HUES6 (cell line): ENCODE measurements at regions not wholly inside any gene's neighbourhood (a gene's known extent, or its start where the extent isn't known, plus 50 kb on each side); places are given as distances from the start of the nearest gene placed in this dataset.

Experiments used
- H3K27ac ChIP-seq: 2 replicates; pipeline ENCODE4 v1.7.0; 2013; ENCODE audit warnings: low read depth, mild to moderate bottlenecking, low read length, inconsistent platforms
- H3K27me3 ChIP-seq: 2 replicates; pipeline ENCODE4 v1.6.1; 2013; ENCODE audit warnings: low read length; ENCODE audit not compliant: control insufficient read depth, insufficient read depth
- H3K36me3 ChIP-seq: 2 replicates; pipeline ENCODE4 v1.6.1; 2013; ENCODE audit warnings: low read length; ENCODE audit not compliant: control insufficient read depth, insufficient read depth
- H3K4me1 ChIP-seq: 2 replicates; pipeline ENCODE4 v1.6.1; 2013; ENCODE audit warnings: low read length; ENCODE audit not compliant: control insufficient read depth, insufficient read depth
- H3K4me3 ChIP-seq: 2 replicates; pipeline ENCODE4 v1.5.1; 2013; ENCODE audit warnings: low read depth, low read length
- H3K9ac ChIP-seq: one replicate; pipeline ENCODE4 v1.6.1; 2013; ENCODE audit warnings: mild to moderate bottlenecking, low read length
- H3K9me3 ChIP-seq: 2 replicates; pipeline ENCODE4 v1.6.1; 2013; ENCODE audit warnings: low read depth, low read length; ENCODE audit not compliant: control insufficient read depth, insufficient read depth

DNA sequence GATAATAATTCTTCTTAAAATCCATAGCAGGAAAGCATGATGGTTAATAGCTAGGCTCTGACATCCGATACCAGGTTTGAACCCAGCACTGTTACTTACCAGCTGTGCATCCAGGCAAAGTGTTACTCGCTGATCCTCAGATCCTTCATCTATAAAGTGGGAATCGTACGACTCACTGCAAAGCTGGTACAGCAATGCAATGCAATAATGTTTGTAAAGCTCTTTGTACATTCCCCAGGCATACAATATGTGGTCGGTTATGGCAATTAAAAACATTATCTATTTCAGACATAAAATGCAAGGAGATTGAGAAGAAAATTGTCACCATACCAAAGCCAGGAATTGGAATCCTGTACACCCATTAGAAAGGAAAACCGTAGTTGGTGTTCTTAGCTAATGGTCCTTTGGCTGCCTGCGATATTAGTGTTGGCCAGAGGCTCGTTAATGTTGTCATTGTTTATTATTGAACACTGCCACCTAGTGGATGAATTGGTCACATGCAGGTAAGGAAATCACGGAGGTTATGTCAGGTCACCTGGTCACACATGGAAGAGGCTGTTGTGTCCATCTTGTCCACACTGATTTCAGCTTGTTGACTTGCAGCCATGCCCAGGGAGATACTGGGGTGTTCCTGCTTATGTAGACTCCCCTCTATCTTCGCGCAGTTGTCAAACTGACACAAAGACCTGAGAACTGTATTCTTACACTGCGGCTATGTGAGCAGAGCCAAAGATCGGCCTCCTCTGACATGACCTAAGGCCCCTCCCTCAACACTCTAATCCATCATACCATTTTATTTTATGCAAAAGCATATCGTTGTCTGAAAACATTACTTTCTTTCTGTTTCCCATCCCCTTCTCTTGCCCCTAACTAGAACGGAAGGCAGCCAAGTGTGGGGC, 87.5 kb upstream of the PPP2R2B start:
- H3K9me3 ChIP-seq, result no peaks in the 10 kb centered on the region
- no peak overlapping the region for H3K27ac ChIP-seq
- H3K9ac ChIP-seq, result no peak overlapping the region
- no peaks in the 10 kb centered on the region for H3K4me1 ChIP-seq
- H3K36me3 ChIP-seq, result no peaks in the 10 kb centered on the region
- no peaks in the 10 kb centered on the region for H3K27me3 ChIP-seq
- no peak overlapping the region for H3K4me3 ChIP-seq

DNA sequence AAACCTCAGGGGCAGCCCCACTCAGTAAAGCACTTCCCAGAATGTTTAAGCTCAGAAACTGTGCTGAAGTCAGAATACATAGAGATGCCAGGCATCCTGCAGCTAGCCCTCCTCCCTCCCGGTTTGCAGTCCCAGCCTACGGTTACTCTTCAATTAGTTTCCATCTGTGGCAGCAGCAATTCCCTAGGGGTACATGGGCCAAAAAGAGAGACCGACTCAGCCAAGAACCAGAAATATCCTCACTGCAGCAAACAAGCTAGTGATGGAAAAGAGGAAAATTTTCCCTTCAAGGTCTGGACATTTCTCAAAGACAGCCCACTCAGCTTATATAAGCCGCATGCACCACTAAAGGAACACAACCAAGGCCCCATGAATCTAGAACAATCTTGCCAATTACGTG, 89.1 kb upstream of the PPP2R2B start:
- no peaks in the 10 kb centered on the region for H3K27me3 ChIP-seq
- no peak overlapping the region for H3K27ac ChIP-seq
- no peaks in the 10 kb centered on the region for H3K9me3 ChIP-seq
- no peak overlapping the region for H3K4me3 ChIP-seq
- H3K4me1 ChIP-seq, result no peaks in the 10 kb centered on the region
- H3K9ac ChIP-seq, result no peak overlapping the region
- no peaks in the 10 kb centered on the region for H3K36me3 ChIP-seq

DNA sequence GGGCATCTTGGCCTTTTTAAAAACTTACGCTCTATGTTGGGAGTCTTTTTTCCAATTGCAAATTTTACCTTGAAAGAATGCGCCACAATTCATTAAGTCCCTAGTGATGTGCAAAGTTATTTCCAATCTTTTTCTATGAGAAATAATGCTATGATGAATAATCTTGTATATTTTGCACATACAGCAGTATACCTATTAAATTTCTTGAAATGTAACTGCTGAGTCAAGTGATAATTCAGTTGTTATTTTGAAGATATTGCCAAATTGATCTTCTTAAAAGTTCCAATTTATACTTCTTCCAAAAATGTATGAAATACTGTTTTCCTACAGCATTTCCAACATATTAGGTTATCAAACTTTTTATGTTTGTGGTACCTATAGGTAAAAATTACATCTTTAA, 92.8 kb upstream of the PPP2R2B start:
- H3K4me1 ChIP-seq, result no peaks in the 10 kb centered on the region
- H3K36me3 ChIP-seq, result no peaks in the 10 kb centered on the region
- H3K9ac ChIP-seq, result no peak overlapping the region
- no peaks in the 10 kb centered on the region for H3K9me3 ChIP-seq
- no peaks in the 10 kb centered on the region for H3K27me3 ChIP-seq
- no peak overlapping the region for H3K4me3 ChIP-seq
- no peak overlapping the region for H3K27ac ChIP-seq

DNA sequence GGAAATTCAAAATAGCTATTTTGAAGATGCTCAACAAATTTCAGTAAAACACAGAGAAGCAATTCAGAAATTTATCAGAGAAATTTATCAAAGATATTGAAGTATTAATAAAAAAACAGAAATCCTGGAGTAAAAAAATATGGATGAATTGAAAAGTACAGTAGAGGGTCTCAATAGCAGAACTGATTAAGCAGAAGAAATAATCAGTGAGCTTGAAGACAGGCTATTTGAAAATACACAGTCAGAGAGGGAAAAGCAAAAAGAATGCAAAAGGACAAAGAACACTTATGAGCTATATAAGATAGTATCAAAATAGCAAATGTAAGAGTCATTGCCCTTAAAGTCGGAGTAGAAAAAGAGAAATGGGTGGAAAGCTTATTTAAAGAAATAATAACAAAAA, 107.9 kb upstream of the PPP2R2B start:
- no peak overlapping the region for H3K4me3 ChIP-seq
- peaks cover 5% of the 10 kb centered on the region; the same call in 1 of the 2 replicates for H3K9me3 ChIP-seq
- no peaks in the 10 kb centered on the region for H3K4me1 ChIP-seq
- H3K9ac ChIP-seq, result no peak overlapping the region
- H3K27me3 ChIP-seq, result no peaks in the 10 kb centered on the region
- H3K36me3 ChIP-seq, result no peaks in the 10 kb centered on the region
- H3K27ac ChIP-seq, result no peak overlapping the region

DNA sequence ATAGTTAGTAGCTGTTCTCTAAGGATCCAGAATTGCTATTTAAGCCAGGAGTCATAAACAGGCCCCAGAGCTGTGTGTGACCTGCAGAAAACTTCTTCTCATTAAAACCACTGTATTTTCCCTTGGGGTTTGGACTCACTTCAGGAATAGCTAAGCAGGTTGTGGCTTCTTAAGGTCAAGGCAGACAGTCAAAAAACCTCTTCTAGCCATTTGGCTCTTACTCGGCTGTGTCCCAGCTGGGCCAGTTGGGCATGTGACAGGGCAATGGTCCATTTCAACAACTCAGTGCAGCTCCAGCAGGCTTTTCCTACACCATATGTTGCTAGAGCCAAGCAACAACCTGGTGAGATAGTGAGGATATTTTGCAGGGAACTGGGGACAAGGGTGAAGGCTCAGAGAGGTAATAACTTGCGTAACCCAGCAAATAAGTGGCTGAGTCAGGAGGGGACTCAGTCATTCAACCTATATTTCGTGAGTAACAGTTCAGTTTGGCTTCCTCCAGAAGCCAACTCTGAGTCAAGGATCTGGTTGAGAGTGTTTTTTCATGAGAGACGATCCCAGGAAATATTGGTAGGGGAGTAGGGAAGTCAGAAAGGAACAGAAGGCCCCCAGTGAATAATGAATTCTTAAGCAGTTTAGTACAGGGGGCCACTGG, 115.4 kb upstream of the PPP2R2B start:
- Histone ChIP-seq H3K27me3 (no peaks in the 10 kb centered on the region), H3K9ac (no peak overlapping the region), H3K4me1 (no peaks in the 10 kb centered on the region), H3K36me3 (no peaks in the 10 kb centered on the region), H3K4me3 (no peak overlapping the region), H3K27ac (no peak overlapping the region), H3K9me3 (0 out of 2 replicates have a peak, but pooled peaks cover 5% of the 10 kb centered on the region)

DNA sequence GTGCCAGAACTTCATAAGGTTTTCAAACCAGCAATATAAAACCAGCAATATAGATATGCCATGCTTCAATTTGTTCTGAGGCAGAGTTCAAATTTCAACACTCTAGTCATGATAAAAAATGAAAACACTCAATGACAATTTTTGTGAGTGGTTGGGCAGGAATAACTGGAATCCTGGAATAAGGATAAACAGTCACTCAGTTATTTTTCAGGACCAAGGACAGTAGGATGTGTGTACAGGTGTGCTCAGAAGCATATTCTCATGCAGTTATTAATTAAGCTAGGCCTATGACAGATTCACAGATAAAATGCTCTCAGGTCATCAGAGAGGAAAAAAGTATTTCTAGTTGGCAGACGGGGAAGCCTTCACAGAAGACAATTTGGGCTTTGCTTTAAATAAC, 117.3 kb upstream of the PPP2R2B start:
- Histone ChIP-seq H3K4me1 (no peaks in the 10 kb centered on the region), H3K4me3 (no peak overlapping the region)

DNA sequence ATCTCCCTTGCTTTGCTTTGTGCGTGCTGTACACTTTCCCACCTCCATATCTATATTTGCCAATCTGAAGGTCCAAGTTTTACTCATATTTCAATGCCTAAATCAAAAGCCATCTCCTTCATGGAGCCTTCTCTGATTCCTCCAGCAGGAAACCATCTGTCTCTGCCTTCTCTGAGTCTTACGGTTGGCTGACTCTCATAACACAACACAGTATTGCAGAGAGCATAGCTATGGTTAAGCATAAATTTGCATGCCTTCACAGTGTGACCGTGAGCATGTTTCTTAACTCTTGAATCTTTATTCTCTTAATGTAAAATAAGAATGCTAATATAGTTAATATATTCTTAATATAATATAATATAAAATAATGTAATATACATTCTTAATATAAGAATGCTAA, 136.8 kb upstream of the PPP2R2B start:
- no peaks in the 10 kb centered on the region for H3K36me3 ChIP-seq
- H3K4me1 ChIP-seq, result peaks cover 8% of the 10 kb centered on the region; the same call in 1 of the 2 replicates
- H3K27me3 ChIP-seq, result no peaks in the 10 kb centered on the region
- H3K27ac ChIP-seq, result no peak overlapping the region
- no peaks in the 10 kb centered on the region for H3K9me3 ChIP-seq
- H3K9ac ChIP-seq, result no peak overlapping the region
- H3K4me3 ChIP-seq, result no peak overlapping the region

More for the DNA sequence above, 117.3 kb upstream of the PPP2R2B start:
- Histone ChIP-seq H3K36me3 (no peaks in the 10 kb centered on the region), H3K9me3 (no peaks in the 10 kb centered on the region), H3K27me3 (no peaks in the 10 kb centered on the region), H3K9ac (no peak overlapping the region), H3K27ac (no peak overlapping the region)

DNA sequence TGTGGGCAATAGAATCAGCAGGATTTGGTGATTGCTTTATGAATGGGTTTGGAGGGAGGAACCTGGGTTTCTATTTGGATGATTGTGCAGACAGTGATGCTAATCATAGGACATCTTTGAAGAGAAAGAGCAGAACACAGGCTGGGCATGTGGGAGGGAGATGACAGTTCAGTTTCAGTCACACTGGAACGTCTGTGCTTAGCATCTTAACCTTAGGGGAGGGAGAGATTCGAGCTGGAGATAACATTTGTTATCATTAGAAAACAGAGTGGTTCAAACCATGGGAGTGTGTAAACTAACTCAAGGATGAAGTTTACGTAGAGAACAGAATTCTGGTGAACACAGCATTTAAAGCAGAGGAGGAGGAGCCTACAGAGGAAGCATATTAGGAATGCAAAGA, 138.6 kb upstream of the PPP2R2B start:
- no peaks in the 10 kb centered on the region for H3K36me3 ChIP-seq
- no peak overlapping the region for H3K9ac ChIP-seq
- H3K27me3 ChIP-seq, result no peaks in the 10 kb centered on the region
- no peaks in the 10 kb centered on the region for H3K9me3 ChIP-seq
- peaks cover 8% of the 10 kb centered on the region; the same call in 1 of the 2 replicates for H3K4me1 ChIP-seq
- H3K4me3 ChIP-seq, result no peak overlapping the region
- H3K27ac ChIP-seq, result no peak overlapping the region

DNA sequence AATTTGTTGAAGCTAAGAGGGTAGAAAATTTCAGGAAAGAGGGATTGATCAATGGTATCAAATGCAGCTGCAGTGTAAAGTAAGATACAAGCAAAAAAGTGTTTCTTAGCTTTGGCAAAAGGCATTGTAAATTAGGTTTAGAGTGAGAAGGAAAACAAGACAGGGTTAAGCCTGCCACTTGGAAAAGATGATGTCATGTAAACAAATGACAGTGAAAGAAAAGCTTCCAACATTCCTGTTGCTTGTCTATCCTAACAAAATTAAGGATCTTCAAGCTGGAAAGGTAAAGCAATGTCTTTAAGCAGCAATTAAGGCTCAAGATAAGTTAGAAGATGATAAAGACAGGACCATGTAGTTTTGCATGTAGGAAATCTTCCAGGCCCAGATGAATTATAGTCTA, 139.1 kb upstream of the PPP2R2B start:
- Histone ChIP-seq H3K4me1 (peaks cover 8% of the 10 kb centered on the region; the same call in 1 of the 2 replicates), H3K36me3 (no peaks in the 10 kb centered on the region), H3K27ac (no peak overlapping the region), H3K27me3 (no peaks in the 10 kb centered on the region), H3K4me3 (no peak overlapping the region), H3K9me3 (no peaks in the 10 kb centered on the region), H3K9ac (no peak overlapping the region)

DNA sequence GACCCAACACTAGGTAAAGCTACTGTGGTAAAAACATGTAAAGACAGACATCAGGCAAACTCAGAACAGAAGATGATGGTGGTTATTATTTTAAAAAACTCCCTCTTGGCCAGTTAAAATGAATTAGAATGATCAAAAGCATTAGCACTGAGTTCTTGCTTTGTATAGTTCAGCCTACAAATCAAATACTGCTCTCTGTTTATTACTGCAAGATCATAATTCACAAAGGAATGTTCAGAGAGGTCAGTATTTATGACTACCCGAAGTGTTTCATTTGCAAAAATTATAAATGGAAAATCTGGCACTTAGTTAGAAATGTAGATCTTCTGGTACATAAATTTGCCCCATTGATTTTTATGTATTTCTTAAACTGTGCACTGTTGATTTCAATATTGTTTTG, 140.3 kb upstream of the PPP2R2B start:
- no peaks in the 10 kb centered on the region for H3K9me3 ChIP-seq
- no peak overlapping the region for H3K4me3 ChIP-seq
- no peak overlapping the region for H3K27ac ChIP-seq
- H3K27me3 ChIP-seq, result no peaks in the 10 kb centered on the region
- no peaks in the 10 kb centered on the region for H3K36me3 ChIP-seq
- H3K4me1 ChIP-seq, result peaks cover 8% of the 10 kb centered on the region; the same call in 1 of the 2 replicates
- H3K9ac ChIP-seq, result no peak overlapping the region

DNA sequence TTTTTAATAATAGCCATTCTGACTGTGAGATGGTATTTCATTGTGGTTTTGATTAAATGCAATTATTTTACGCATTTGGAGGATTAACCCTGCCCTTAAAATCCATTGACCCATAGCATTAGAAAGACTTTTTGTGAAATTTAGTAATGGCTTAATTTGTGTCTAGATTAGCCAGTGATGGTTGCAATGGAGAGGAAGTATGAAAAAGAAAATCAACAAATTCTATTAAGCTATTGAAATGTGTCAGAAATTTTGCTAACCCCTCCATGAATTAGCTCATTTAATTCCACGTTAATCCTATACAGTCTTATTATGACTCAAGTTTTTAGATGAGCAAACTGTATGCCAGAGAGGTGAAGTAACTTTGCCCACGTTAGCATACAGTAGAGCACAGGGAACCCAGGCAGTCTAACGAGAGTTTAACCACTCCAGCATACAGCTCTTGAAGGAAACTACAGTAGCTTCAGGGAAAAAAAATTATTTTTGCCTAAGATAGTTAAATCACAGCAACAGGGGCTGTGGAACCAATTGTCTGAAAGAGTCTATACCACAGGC, 158.2 kb upstream of the PPP2R2B start:
- Histone ChIP-seq H3K36me3 (no peaks in the 10 kb centered on the region), H3K4me3 (no peak overlapping the region), H3K9ac (no peak overlapping the region), H3K9me3 (no peaks in the 10 kb centered on the region), H3K4me1 (peaks cover 5% of the 10 kb centered on the region; the same call in 1 of the 2 replicates), H3K27ac (no peak overlapping the region), H3K27me3 (no peaks in the 10 kb centered on the region)
